Fibroblast of skin of right biceps (primary cell): ENCODE measurements at regions not wholly inside any gene's neighbourhood (a gene's known extent, or its start where the extent isn't known, plus 50 kb on each side); places are given as distances from the start of the nearest gene placed in this dataset.
"Not testable (repeated sequence)": the region's sequence is repeated elsewhere in the genome, so short reads cannot be mapped to it uniquely, and the experiment has no call there.

ENCODE experiments used
- DNase-seq: peaks from one replicate; pipeline ENCODE4 v3.0.0-alpha.2; 2013

DNA sequence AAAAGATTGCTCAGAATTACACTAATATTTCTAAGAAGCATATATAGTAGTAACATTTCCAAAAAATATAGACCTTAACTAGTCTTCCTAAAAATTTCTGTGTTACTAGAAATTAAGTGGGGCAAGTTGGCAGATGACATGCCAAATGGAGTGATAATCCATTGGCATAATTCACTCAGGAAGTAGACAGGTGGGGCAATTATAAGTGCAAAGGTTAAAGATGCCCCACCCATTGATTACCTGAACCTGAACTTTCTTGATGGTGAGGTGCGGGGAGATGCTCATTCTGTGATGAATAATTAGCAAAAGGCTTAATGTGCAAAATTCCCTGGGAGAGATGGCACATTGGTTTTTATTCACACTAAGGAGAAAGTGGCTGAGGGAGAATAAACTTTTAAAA, 145.8 kb upstream of the RASGEF1B start:
- DNase-seq: no peak

DNA sequence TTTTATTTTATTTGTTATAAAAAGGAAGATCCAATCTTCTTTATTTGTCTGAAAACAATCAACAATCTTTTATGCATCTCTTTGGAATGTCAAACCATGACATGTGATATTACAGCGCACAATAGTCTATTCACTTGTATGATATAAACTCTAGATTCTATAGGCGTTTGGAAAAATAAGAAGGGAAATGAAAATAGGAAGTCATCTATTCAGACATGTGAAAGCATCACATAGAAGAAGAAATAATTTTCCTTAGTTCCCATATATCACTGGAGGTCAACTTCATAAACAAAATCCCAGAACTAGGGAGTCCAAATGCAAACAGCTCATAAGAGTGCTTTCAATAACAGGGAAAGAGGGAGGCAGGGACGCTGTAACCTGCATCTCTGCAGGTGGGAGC, 139.5 kb upstream of the RASGEF1B start:
- no peak for DNase-seq

DNA sequence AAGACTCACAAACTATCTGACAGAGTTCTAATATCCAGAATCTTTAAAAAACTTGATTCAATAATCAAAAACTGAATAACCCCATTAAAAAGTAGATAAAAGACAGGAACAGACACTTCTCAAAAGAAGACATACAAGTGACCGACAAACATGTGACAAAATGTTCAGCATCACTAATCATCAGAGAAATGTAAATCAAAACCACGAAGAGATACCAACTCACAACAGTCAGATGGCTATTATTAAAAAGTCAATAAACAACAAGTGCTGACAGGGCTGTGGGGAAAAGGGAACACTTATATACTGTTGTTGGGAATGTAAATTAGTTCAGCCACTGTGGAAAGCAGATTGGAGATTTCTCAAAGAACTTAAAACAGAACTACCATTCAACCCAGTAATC, 138.1 kb upstream of the RASGEF1B start:
- DNase-seq: no peak

DNA sequence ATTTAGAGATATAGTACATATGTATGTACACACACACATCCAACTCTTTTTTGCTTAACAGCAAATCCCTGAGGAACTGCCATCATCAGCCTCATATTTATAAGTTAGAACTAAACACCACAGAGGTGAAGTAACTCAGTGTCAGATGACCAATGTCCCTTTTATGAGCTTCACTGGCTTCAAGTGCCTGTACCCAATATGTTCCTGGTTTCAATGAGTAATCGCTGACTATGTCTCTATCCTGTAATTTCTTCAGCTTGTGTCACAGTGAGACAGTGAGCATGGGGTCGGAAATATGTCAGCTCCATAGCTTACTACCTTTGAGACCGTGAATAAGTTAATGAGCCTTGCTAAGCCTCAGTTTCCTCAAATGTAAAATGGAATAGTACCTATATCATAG, 136.2 kb upstream of the RASGEF1B start:
- no peak for DNase-seq

DNA sequence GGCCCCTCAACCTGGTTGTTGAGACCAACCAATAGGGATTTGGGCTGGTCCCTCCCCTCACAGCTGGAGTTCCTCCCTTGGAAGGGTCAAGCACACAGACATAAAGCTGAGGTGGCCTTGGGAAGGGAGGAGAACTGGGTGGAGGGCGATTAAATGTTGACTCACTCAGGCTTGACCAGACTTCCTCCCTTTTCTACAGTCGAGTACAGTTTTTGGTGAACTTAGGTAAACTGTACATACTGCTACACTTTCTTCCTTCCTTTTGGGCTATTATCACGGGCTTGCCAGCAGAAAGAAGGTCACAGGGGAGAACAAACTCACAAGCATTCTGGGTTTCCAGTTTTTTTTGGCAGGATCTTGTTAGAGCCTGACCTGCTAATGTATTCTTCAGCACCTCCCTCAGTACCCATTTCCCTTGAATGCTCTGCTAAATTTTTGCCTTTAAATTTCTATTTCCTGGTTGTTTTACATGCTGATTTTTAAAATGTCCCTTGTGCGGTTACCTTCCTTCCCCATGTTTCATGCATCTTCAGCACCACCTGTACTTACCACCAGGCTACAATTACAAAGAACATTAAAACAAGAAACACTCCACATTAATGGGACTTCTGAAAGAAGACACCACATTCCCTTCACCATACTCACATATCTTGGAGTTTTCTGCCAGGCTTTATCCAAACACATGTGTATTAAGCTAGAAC, 135.2 kb upstream of the RASGEF1B start:
- DNase-seq: peak; percentile 11

DNA sequence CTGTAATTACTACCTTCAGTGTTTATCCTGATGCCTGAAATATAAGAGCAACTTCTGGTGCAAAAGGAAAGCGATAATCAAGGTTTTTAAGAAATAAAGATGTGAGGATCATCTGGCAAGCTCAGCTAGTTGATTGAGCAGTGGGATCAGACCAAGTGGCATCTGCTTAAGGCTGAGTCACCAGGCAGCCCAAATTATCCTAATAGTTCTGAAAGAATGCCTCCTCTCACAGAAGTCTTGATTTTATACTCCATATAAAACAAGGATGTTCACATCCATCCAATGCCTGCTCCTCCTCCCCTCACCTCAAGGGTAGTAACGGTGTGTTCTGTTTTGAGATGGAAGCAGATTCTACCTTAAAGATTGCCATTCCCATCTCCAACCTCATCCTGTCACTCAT, 134.5 kb upstream of the RASGEF1B start:
- DNase-seq: no peak

DNA sequence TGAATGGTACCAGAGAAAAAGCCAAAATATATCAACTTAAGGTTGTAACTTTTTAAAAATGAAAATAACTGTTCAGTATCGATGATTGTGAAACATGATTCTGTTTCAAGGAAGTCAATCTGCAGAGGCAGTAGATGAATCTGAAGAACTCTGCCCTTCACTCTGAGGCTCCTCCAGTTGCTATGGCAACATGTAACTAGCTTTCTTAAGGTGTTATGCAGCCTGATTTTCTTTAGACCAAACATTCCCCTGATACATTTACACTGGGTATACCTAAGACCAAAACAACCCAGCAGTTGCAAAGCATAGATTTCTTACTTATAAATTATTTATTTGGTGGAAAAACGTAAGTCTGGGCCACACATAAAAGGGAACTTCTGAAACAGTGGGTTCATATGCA, 133.6 kb upstream of the RASGEF1B start:
- DNase-seq: no peak

DNA sequence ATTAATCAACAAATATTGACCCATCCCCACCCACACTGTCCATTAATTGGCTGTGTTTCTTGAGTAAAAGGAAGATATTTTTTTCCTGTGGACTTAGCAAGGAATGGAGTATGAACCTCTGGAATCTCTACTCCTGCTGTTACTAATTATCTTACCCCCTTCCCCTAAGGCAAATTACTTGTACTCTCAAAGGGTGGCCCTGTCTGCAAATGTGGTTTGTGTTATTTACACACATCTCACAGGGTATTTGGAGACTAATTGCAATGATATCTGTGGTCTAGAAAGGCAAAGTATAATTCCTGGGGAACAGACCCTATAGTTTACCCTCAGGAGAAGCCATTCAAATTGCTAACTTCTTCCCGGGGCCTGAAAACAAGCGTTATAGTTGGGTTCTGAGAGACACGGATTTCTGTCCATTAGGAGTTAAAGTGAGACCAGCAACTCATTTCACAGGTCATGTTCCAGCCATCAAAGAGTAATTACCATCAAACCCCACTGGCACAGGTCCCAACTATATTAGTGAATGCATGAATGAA, 133.0 kb upstream of the RASGEF1B start:
- DNase-seq: peak; percentile 9

DNA sequence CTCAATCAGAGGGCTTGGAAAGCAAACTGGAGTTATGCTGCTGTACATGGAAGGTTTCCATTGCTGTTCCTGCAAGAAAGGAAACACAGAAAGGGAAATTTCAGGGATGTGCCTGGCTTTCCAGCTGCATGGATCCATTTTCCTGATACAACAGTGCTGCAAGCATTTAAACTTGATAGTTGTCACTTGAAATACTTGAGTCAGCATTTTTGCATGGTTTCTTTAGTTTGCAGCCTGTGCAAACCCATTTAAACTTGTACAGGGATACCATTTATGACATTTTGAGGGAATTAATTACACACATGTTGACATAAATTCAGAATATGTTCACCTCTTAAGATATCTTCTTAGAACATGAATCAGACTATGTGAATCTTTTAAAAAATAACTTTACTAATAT, 131.1 kb upstream of the RASGEF1B start:
- DNase-seq: no peak

DNA sequence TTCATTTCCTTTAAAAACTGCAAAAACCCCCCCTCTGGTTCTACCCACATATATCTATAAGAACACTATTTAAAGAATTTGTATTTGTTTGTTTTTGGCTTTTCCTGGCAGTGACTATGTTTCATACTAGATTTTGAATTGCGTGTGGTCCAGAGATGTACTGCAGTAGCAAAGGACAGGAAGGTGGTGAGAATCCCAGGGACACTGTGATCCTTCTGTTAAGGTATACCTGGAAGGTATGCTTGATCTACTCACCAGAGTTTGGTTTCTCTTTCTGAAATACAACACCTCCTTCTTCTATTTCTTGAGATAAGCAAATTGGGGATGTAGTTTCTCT, 129.6 kb upstream of the RASGEF1B start:
- DNase-seq: peak; percentile 24

DNA sequence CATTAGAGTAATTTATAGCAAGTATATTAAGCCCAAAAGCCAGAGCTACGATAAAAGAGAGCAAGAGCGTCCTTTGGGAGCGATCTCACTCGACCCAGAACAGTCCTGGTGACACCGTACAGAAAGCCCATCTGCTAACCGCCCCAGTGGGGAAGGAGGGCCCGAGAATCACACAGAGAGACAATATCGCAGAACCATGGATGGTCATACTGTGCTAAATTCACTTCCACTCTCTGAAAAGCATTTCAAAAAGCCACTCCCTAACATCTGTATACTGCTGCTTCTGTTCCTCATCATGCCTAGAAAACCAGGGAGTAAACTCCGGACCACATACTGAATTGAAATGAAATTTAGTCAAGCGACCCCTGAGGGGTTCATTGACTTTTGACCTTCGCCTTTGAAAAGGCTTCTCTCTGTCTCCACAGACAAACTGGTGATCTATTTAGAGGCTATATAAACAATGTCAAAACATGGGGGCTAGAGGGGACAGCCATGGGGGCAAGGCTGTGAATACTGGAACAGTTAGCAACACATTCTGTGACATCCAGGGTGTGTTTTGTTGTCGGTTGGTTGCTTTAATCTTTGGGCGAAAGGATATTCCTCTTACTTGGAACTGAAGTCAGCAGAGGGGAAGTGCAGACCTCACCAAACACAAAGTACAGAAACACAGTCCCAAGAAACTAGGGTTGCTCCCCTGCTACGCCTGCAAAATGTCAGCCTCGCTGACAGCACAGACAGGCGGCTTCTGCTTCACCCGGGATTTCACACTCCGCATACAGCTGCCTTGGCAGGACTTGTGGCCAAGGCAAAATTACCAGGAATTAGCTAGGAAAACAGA, 129.0 kb upstream of the RASGEF1B start:
- DNase-seq: no peak

DNA sequence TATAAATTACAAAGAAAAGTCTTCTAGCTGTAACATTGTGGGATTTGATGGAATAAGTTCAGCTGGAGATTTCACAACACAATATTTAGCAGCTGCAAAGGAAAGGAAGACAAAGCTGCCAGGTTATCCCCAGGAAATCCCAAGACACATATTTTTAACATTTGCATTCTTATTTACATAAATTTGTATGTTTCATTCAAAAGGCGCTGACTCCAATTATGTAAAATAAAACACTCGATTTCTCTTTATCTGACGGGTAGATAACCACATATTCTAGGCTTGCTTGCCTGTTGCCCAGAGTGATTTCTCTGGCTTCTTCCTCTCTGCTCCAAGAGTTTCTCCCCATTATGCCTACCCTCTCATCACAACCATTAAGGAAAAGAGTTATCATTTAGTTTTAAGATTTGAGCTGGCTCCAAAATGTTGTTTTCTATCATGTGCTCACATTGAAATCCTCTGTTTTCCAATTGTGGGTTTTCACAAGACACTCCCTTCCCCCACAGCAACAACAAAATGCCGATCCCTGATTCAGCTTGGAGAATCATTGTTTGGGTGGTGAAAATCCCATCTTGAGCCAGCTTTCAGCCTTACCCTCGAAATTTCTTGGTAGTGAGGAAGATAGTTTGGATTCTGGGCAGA, 128.2 kb upstream of the RASGEF1B start:
- no peak for DNase-seq

DNA sequence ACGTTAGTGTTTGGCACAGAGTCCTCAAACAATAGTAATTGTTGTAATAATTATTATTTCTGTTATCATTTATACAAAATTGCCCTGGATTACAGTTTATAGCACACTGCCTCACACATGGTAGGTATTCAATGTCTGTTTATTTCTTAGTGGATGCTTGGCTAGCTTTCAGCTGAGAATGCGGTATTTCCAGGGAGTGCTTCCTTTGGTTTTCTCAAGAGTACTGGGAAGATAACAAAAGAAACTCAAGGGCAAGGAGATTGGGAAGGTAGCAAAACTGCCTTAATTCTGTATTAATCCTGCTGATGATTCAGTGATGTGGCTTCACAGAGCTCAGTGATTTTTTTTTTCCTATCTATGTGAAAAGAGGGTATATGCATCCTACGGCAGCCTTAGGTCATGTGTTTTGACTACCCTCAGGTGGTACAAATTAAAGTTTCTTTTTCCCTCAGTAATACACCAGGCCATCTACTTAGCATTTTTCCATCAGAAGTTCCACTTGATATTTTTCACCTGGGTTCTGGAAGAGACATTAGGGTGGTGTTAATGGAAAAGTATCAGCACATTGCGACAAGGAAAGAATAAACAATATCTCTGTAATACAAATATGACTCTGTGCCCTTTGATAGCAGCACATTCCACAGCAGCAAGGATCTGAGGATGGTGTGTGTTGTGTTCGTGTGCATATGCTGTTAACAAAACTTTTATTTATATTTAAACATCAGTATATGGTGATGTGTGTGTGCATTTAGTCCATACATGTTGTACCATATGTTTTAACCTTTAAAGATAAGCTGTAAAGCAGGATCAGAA, 124.3 kb upstream of the RASGEF1B start:
- no peak for DNase-seq

DNA sequence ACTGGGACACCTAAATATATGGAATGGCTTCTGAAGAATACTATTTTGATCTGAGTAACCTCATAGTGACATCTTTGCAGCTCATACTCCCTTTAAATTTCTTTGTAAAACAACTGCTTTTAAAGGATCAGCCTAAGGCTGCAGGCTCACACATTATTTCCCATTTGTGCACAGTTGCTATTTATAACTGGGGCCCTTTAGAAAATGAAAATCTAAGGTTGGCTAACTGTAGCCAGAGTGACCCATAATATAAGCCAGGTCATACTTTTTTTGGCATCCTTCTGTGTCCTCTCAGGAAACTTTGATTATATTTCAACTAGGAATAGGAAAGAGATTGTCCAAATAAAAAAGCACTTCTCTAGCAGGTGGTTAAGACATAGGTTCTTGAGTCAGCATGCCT, 123.6 kb upstream of the RASGEF1B start:
- DNase-seq: no peak

DNA sequence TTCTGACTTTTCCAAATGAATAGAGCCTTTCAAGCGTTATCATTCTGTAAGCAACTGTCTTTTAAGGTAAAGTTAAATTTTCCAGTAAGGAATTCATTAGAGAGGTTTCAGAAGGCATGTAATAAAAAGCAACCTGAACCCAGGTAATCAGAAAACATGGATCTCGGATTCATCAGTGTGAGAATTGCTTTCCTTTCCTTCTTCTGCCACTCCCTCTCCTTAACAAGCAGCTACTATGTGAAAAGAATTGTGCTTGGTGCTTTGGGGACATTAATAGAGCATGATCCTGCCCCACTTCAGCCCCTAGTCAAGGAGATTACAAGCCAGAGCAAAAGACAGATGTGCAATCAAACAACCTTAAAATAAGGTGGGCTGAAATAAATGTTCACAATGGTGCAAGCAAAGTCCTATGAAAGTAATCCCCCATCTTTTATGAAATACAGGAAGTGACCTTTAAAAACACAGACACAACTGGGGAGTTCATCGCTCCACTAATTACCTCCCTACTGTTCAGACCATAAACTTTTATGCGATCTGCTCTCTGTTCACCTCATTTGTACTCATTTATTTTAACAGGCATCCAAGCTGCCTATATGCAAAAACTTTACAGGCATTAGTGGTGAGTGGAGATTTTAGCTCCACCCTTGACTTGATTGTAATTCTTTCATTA, 122.9 kb upstream of the RASGEF1B start:
- no peak for DNase-seq

DNA sequence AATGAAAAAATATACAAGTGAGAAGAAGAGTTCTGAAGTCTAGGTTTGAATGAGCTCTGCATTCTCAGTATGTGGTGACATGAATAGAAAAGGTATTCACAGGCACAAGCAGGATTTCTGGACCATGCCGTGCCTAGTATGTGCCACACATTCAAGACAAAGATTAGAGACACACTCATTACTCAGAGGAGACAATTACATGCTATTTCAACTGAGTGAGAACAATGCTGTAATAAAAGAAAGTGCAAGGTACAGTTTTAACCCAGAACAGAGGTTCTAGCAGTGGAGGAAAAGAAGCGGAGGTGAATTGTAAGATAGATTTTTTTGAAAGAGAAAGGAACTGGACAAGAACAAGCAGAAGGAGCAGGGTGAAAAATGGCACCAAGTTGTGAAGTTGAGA, 121.0 kb upstream of the RASGEF1B start:
- DNase-seq: no peak

DNA sequence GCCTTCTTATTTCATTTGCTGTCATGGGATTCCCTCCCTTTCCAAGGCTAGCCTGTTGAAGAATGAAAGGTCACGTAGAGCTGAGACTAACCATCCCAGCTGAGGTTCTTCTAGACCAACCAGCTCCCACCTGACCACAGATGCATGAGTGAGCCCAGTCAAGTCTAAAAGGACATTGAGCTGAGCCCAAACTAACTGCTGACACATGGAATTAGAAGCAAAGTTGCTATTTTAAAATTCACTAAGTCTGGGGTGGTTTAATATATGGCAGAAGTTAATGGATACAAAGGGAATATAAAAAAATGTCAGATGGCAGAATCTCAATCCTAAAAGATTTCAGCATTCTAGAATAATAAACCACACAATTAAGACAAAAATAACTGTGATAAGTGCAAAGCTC, 118.9 kb upstream of the RASGEF1B start:
- no peak for DNase-seq

DNA sequence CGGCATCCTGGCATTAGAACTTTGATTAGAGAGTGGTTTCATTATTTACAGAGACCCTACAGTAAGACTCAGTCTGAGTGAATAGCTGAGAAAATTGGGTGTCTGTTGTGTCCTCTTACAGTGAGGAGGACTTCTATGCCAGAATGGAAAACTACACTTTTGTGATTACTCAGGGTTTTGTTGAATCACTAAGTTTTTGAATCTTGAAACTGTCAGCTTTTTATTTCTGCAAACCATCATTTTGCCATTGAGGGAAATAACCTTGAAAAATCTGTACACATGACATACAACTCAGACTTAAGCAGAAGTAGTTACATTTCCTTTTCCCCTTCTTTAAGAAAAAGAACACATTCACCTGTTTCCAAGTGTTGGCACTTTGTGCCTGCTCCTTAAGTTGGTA, 117.6 kb upstream of the RASGEF1B start:
- no peak for DNase-seq

DNA sequence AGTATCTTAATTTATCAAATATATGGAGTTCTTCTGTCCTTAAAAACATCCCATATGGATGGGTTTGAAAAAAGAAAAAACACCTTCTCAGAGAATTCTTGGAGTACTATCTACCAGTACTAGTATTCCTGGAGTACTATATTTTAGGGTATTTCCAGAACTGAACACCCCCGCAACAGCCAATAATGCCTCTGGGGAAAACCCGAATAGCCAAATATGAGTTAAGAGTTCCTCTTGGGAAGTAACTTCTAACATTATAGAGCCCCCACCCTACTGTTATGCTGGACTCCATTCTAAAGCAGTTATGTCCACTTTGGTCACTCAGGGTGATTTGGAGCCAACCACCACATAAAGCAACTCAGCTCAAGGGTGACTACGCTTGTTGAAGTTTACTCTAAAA, 115.0 kb upstream of the RASGEF1B start:
- no peak for DNase-seq

DNA sequence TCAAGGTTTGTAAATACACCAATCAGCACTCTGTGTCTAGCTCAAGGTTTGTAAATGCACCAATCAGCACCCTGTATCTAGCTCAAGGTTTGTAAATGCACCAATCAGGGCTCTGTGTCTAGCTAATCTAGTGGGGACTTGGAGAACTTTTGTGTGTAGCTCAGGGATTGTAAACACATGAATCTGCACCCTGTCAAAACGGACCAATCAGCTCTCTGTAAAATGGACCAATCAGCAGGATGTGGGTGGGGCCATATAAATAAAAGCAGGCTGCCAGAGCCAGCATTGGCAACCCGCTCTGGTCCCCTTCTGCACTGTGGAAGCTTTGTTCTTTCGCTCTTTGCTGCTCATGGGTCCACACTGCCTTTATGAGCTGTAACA, 109.3 kb upstream of the RASGEF1B start:
- not testable (repeated sequence) for DNase-seq

DNA sequence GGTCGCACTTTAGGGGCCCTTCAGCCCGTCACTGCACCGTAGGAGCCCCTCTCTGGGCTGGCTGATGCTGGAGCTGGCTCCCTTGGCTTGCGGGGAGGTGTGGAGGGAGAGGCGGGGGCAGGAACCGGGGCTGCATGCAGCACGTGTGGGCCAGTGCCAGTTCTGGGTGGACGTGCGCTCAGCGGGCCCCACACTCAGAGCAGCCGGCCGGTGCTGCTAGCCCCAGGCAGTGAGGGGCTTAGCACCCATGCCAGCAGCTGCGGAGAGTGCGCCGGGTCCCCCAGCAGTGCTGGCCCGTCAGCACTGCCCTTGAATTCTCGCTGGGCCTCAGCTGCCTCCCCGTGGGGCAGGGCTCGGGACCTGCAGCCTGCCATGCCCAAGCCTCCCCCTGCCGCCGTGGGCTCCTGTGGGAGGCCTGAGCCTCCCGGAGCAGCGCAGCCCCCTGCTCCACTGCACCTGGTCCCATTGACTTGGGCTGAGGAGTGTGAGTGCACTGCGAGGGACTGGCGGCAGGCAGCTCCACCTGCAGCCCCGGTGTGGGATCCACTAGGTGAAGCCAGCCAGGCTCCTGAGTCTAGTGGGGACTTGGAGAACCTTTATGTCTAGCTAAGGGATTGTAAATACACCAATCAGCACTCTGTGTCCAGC, 108.8 kb upstream of the RASGEF1B start:
- DNase-seq: no peak

DNA sequence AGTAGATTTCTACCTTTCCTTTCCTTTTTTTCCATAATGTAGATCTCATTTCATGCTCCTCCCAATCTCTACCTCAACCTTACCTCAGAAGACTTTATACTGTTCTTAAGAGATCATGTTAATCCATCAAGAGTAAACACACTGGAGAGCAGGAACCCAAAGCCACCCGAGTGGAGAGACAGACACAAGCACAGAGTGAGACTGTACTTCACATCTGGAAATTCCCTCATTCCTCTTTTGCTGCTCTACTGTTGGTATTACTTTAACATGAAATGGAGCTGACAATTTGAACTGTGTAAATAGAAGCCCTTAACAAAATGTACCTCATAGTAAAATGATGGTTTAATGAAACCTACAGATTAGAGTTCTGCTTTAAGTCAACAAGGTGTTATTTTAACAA, 105.7 kb upstream of the RASGEF1B start:
- no peak for DNase-seq
